GM19438 (cell line): ENCODE measurements at regions not wholly inside any gene's neighbourhood (a gene's known extent, or its start where the extent isn't known, plus 50 kb on each side); places are given as distances from the start of the nearest gene placed in this dataset.

Experiments
- ATAC-seq: cut with Tn5 transposase; IDR thresholded peaks from one replicate; pipeline ENCODE4 v1.9.1; 2021; ENCODE audit warnings: low read depth; ENCODE audit not compliant: unreplicated experiment

- no peak for ATAC-seq
These were observed 457.9 kb downstream of the BRINP3 start for GRCh38 chr1:190019717-190020116.

GRCh38 chr1:190022709-190023108, 455.0 kb downstream of the BRINP3 start:
- ATAC-seq: no peak

GRCh38 chr1:190029441-190029840, 448.2 kb downstream of the BRINP3 start:
- no peak for ATAC-seq

- ATAC-seq: no peak
These were observed 434.0 kb downstream of the BRINP3 start for GRCh38 chr1:190043655-190044054.

GRCh38 chr1:190046231-190046630, 431.4 kb downstream of the BRINP3 start:
- ATAC-seq: no peak
